HCT116 (cell line): ENCODE measurements at regions not wholly inside any gene's neighbourhood (a gene's known extent, or its start where the extent isn't known, plus 50 kb on each side); places are given as distances from the start of the nearest gene placed in this dataset.

Experiments used
- ATAC-seq: fragments of 200-7000 bp; cut with Tn5 transposase; 2 replicates; pipeline ENCODE4 v1.9.1; 2020; ENCODE audit warnings: mild to moderate bottlenecking, moderate library complexity
- BruUV-seq: library from RNA; stranded (reverse); fragments of 400-500 nt; replicated peaks from 2 replicates; lab custom pipeline; 2021; lab: Mats Ljungman, UMichigan
- CTCF ChIA-PET: fragments of 300-600 bp; sonication (Branson Sonifier 250); formaldehyde crosslinking; loops from one replicate; lab custom pipeline; 2021; ENCODE audit warnings: antibody characterized with exemption; lab: Charles Lee
- POLR2A ChIA-PET: fragments of 300-600, 350-600 bp; sonication (Branson Sonifier 250); formaldehyde crosslinking; loops from one replicate; lab custom pipeline; 2021; ENCODE audit warnings: antibody characterized with exemption; lab: Charles Lee
- RAD21 ChIA-PET, 2 experiments: fragments of 300-600 bp; sonication (Branson Sonifier 250); formaldehyde crosslinking; loops; one replicate each; lab custom pipeline; 2023; ENCODE audit warnings: low total read pairs in 2 of 2; ENCODE audit not compliant: uncharacterized antibody in 2 of 2, unreplicated experiment in 2 of 2, low non-redundant PET in 1 of 2; lab: Charles Lee
- DNase-seq: peaks from one replicate; pipeline ENCODE4 v3.0.0-alpha.2; 2010; ENCODE audit warnings: low read depth, low spot score
- H2AFZ ChIP-seq: fragments of 200-600 bp; shearing (Covaris generic), sonication (generic); 2 replicates; pipeline ENCODE4 v1.6.1; 2017; ENCODE audit warnings: low read depth, mixed run types, mixed read lengths, antibody characterized with exemption, low read length; ENCODE audit not compliant: poor library complexity, severe bottlenecking
- H3K27ac ChIP-seq: 2 replicates; pipeline ENCODE4 v1.5.1; 2012; ENCODE audit warnings: low read depth, low read length
- H3K27me3 ChIP-seq: fragments of 200-600 bp; sonication (generic); 2 replicates; pipeline ENCODE4 v1.6.1; 2016; ENCODE audit warnings: mixed run types, low read length, mixed read lengths; ENCODE audit not compliant: insufficient read depth
- H3K36me3 ChIP-seq, 2 experiments: fragments of 200-500 bp in 1 of 2; fragments of 200-600 bp in 1 of 2; sonication (Bioruptor generic) in 1 of 2; sonication (generic) in 1 of 2; 2 replicates each; pipeline versions ENCODE4 v1.5.1 to v1.6.1; 2014 to 2016; ENCODE audit warnings: low read length in 2 of 2, inconsistent platforms in 1 of 2, mixed read lengths in 1 of 2, mixed run types in 1 of 2; ENCODE audit not compliant: insufficient read depth in 2 of 2, control insufficient read depth in 1 of 2
- H3K4me1 ChIP-seq, 2 experiments: fragments of 200-600 bp in 1 of 2; sonication (generic) in 1 of 2; 2 replicates each; pipeline versions ENCODE4 v1.5.1 to v1.6.1; 2012 to 2017; ENCODE audit warnings: low read length in 2 of 2, inconsistent platforms in 1 of 2, mild to moderate bottlenecking in 1 of 2, mixed read lengths in 1 of 2, mixed run types in 1 of 2, moderate library complexity in 1 of 2; ENCODE audit not compliant: insufficient read depth in 2 of 2, control insufficient read depth in 1 of 2
- H3K4me2 ChIP-seq: fragments of 200-600 bp; sonication (generic); 2 replicates; pipeline ENCODE4 v1.6.1; 2017; ENCODE audit warnings: mixed run types, low read length, mixed read lengths
- H3K4me3 ChIP-seq, 2 experiments: fragments of 200-600 bp in 1 of 2; sonication (generic) in 1 of 2; replicated peaks in 1 of 2; 2 replicates each; pipeline ENCODE4 v1.5.1; 2011 to 2016; ENCODE audit warnings: low read length in 2 of 2, control low read depth in 1 of 2, low read depth in 1 of 2, mild to moderate bottlenecking in 1 of 2, mixed read lengths in 1 of 2, mixed run types in 1 of 2
- H3K79me2 ChIP-seq: fragments of 200-600 bp; sonication (generic); 2 replicates; pipeline ENCODE4 v1.6.1; 2017; ENCODE audit warnings: mild to moderate bottlenecking, mixed run types, low read length, moderate library complexity, mixed read lengths; ENCODE audit not compliant: insufficient read depth
- H3K9ac ChIP-seq: fragments of 200-600 bp; sonication (generic); 2 replicates; pipeline ENCODE4 v1.6.1; 2016; ENCODE audit warnings: low read length, mixed read lengths
- H3K9me2 ChIP-seq: fragments of 200-600 bp; sonication (generic), shearing (Covaris generic); 2 replicates; pipeline ENCODE4 v1.6.1; 2017; ENCODE audit warnings: mixed run types, mild to moderate bottlenecking, moderate library complexity; ENCODE audit not compliant: insufficient read depth
- H3K9me3 ChIP-seq, 2 experiments: fragments of 200-500 bp in 1 of 2; fragments of 200-600 bp in 1 of 2; sonication (Bioruptor generic) in 1 of 2; sonication (generic) in 1 of 2; 2 replicates each; pipeline ENCODE4 v1.6.1; 2014 to 2017; ENCODE audit warnings: low read length in 2 of 2, mixed read lengths in 2 of 2, inconsistent platforms in 1 of 2, low read depth in 1 of 2, mild to moderate bottlenecking in 1 of 2, mixed run types in 1 of 2, moderate library complexity in 1 of 2; ENCODE audit not compliant: control insufficient read depth in 1 of 2, insufficient read depth in 1 of 2
- H4K20me1 ChIP-seq: fragments of 200-600 bp; sonication (generic), shearing (Covaris generic); 2 replicates; pipeline ENCODE4 v1.6.1; 2017; ENCODE audit warnings: mixed run types, mild to moderate bottlenecking, moderate library complexity; ENCODE audit not compliant: insufficient read depth
- CBX3 ChIP-seq: IDR thresholded peaks from 2 replicates; pipeline ENCODE4 v1.6.1; 2012; ENCODE audit warnings: low read depth
- CEBPB ChIP-seq: IDR thresholded peaks from 2 replicates; pipeline ENCODE4 v1.6.1; 2012; ENCODE audit warnings: low read depth
- ELF1 ChIP-seq: IDR thresholded peaks from 2 replicates; pipeline ENCODE4 v1.6.1; 2012; ENCODE audit warnings: low read depth, borderline replicate concordance
- JUND ChIP-seq: IDR thresholded peaks from 2 replicates; pipeline ENCODE4 v1.6.1; 2012
- POLR2A ChIP-seq: IDR thresholded peaks from 2 replicates; pipeline ENCODE4 v1.7.0; 2011; ENCODE audit warnings: borderline replicate concordance; ENCODE audit not compliant: insufficient read depth, insufficient read length; ENCODE audit errors: extremely low read depth
- POLR2AphosphoS5 ChIP-seq: IDR thresholded peaks from 2 replicates; pipeline ENCODE4 v1.6.1; 2011; ENCODE audit warnings: mild to moderate bottlenecking, low read depth, low read length, moderate library complexity
- REST ChIP-seq: IDR thresholded peaks from 2 replicates; pipeline ENCODE4 v1.6.1; 2012; ENCODE audit warnings: low read depth
- SIN3A ChIP-seq: IDR thresholded peaks from 2 replicates; pipeline ENCODE4 v1.6.1; 2012; ENCODE audit warnings: low read depth
- SRF ChIP-seq: IDR thresholded peaks from 2 replicates; pipeline ENCODE4 v1.6.1; 2012; ENCODE audit warnings: low read depth
- TCF7L2 ChIP-seq: IDR thresholded peaks from 2 replicates; pipeline ENCODE4 v1.7.0; 2011; ENCODE audit warnings: borderline replicate concordance, inconsistent platforms; ENCODE audit not compliant: insufficient read depth, insufficient read length; ENCODE audit errors: extremely low read depth
- ZFX ChIP-seq: fragments of 450-650 bp; IDR thresholded peaks from 2 replicates; pipeline ENCODE4 v1.6.1; 2017
- ZNF274 ChIP-seq: fragments of 200-500 bp; sonication (Bioruptor generic); IDR thresholded peaks from 2 replicates; pipeline ENCODE4 v1.6.1; 2014; ENCODE audit warnings: mild to moderate bottlenecking, low read depth, low read length, inconsistent platforms
- intact Hi-C: fragments of 100-400 bp; cut with micrococcal nuclease; formaldehyde crosslinking; loops from 2 replicates; pipeline ENCODE4 v1.10.0; 2022
- TF ChIP-seq, protein P1 (sequence below): IDR thresholded peaks from 2 replicates; pipeline ENCODE4 v1.6.1; 2012

- CTCF ChIA-PET, result no interaction called here
Observed at GRCh38 chr14:43745746-43746145, 761.3 kb downstream of the FSCB start.

More at GRCh38 chr14:43745746-43746145, 761.3 kb downstream of the FSCB start:
- H3K4me2 ChIP-seq, result no peak overlapping the region
- H3K79me2 ChIP-seq, result no peaks in the 10 kb centered on the region
- no peaks in the 10 kb centered on the region for H3K4me1 ChIP-seq
- POLR2A ChIA-PET, result no interaction called here
- no peak overlapping the region for H3K9ac ChIP-seq
- no TSS peak for BruUV-seq
- H3K27ac ChIP-seq, result no peak overlapping the region
- H3K36me3 ChIP-seq, result no peaks in the 10 kb centered on the region
- H3K4me3 ChIP-seq, result no peak overlapping the region
- H3K27me3 ChIP-seq, result no peaks in the 10 kb centered on the region
- no peaks in the 10 kb centered on the region for H4K20me1 ChIP-seq
- H2AFZ ChIP-seq, result no peak overlapping the region
- RAD21 ChIA-PET, result no interaction called here
- intact Hi-C loops, result no loop called here
- no peaks in the 10 kb centered on the region for H3K9me2 ChIP-seq
- H3K9me3 ChIP-seq, result no peaks in the 10 kb centered on the region; a peak in 2 of 4 replicates
- no peak for ATAC-seq
- TF ChIP-seq CBX3 (no peak), SRF (no peak), ELF1 (no peak), ZNF274 (no peak), POLR2AphosphoS5 (no peak), CEBPB (no peak), REST (no peak), SIN3A (no peak), JUND (no peak), POLR2A (no peak), TCF7L2 (no peak), ZFX (no peak)
- TF ChIP-seq, protein P1, sequence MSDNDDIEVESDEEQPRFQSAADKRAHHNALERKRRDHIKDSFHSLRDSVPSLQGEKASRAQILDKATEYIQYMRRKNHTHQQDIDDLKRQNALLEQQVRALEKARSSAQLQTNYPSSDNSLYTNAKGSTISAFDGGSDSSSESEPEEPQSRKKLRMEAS, result no peak
- no peak for DNase-seq
